Fibroblast of lung (primary cell): ENCODE measurements at regions not wholly inside any gene's neighbourhood (a gene's known extent, or its start where the extent isn't known, plus 50 kb on each side); places are given as distances from the start of the nearest gene placed in this dataset.

Experiments used
- DNase-seq, 2 donors: peaks; one replicate each; pipeline versions ENCODE4 v3.0.0 to v3.0.0-alpha.2; 2010; ENCODE audit warnings: low read depth in 2 of 2
- H2AFZ ChIP-seq: 2 replicates; pipeline ENCODE4 v1.5.1; 2012; ENCODE audit warnings: low read length, control low read depth, inconsistent platforms
- H3K27ac ChIP-seq: 2 replicates; pipeline ENCODE4 v1.5.1; 2011; ENCODE audit warnings: low read length, control low read depth; ENCODE audit not compliant: insufficient read depth
- H3K27me3 ChIP-seq: 2 replicates; pipeline ENCODE4 v1.5.1; 2011; ENCODE audit warnings: mild to moderate bottlenecking, low read length; ENCODE audit not compliant: control insufficient read depth, insufficient read depth
- H3K36me3 ChIP-seq: 2 replicates; pipeline ENCODE4 v1.5.1; 2011; ENCODE audit warnings: low read length; ENCODE audit not compliant: control insufficient read depth, insufficient read depth
- H3K4me1 ChIP-seq: 2 replicates; pipeline ENCODE4 v1.5.1; 2011; ENCODE audit warnings: low read length; ENCODE audit not compliant: control insufficient read depth, insufficient read depth; ENCODE audit errors: extremely low read depth
- H3K4me2 ChIP-seq: 2 replicates; pipeline ENCODE4 v1.5.1; 2011; ENCODE audit warnings: low read length, control low read depth; ENCODE audit not compliant: insufficient read depth; ENCODE audit errors: extremely low read depth
- H3K4me3 ChIP-seq, 4 experiments: fragments of 200-600 bp in 1 of 4; sonication (generic) in 1 of 4; replicated peaks in 1 of 4; 2 replicates each; pipeline ENCODE4 v1.5.1; 2011 to 2016; ENCODE audit warnings: low read length in 4 of 4, low read depth in 3 of 4, mild to moderate bottlenecking in 3 of 4, control low read depth in 2 of 4, inconsistent platforms in 1 of 4, mixed read lengths in 1 of 4; ENCODE audit not compliant: insufficient read depth in 1 of 4; ENCODE audit errors: control extremely low read depth in 1 of 4
- H3K79me2 ChIP-seq: 2 replicates; pipeline ENCODE4 v1.5.1; 2012; ENCODE audit warnings: mild to moderate bottlenecking, low read length, inconsistent platforms; ENCODE audit not compliant: control insufficient read depth, insufficient read depth
- H3K9ac ChIP-seq: 2 replicates; pipeline ENCODE4 v1.5.1; 2011; ENCODE audit warnings: mild to moderate bottlenecking, low read length, control low read depth; ENCODE audit not compliant: insufficient read depth
- H3K9me3 ChIP-seq: 2 replicates; pipeline ENCODE4 v1.5.1; 2012; ENCODE audit warnings: low read depth, low read length; ENCODE audit not compliant: control insufficient read depth, insufficient read depth
- H4K20me1 ChIP-seq: 2 replicates; pipeline ENCODE4 v1.5.1; 2011; ENCODE audit warnings: low read length; ENCODE audit not compliant: control insufficient read depth, insufficient read depth; ENCODE audit errors: extremely low read depth
- EZH2 ChIP-seq: IDR thresholded peaks from 2 replicates; pipeline ENCODE4 v1.5.1; 2012; ENCODE audit warnings: low read length, control low read depth, mild to moderate bottlenecking; ENCODE audit errors: missing control alignments
- TF ChIP-seq, protein P1 (sequence below), 2 donors: IDR thresholded peaks in 1 of 2; conservative IDR thresholded peaks in 1 of 2; 1 replicate in 1 of 2; 2 replicates in 1 of 2; pipeline ENCODE4 v1.5.1; 2011 to 2012; ENCODE audit warnings: low read length in 2 of 2, control low read depth in 1 of 2, inconsistent platforms in 1 of 2, low read depth in 1 of 2, mild to moderate bottlenecking in 1 of 2

GRCh38 chr2:58899692-58900091, 658.6 kb upstream of the FANCL start:
- Histone ChIP-seq H4K20me1 (no peaks in the 10 kb centered on the region), H3K4me3 (no peak overlapping the region), H2AFZ (no peak overlapping the region), H3K4me1 (peaks cover 2% of the 10 kb centered on the region), H3K9me3 (no peaks in the 10 kb centered on the region), H3K27me3 (no peaks in the 10 kb centered on the region), H3K27ac (no peak overlapping the region), H3K36me3 (no peaks in the 10 kb centered on the region), H3K79me2 (no peaks in the 10 kb centered on the region), H3K9ac (no peak overlapping the region), H3K4me2 (no peak overlapping the region)
- TF ChIP-seq EZH2 = no peak
- TF ChIP-seq, protein P1, sequence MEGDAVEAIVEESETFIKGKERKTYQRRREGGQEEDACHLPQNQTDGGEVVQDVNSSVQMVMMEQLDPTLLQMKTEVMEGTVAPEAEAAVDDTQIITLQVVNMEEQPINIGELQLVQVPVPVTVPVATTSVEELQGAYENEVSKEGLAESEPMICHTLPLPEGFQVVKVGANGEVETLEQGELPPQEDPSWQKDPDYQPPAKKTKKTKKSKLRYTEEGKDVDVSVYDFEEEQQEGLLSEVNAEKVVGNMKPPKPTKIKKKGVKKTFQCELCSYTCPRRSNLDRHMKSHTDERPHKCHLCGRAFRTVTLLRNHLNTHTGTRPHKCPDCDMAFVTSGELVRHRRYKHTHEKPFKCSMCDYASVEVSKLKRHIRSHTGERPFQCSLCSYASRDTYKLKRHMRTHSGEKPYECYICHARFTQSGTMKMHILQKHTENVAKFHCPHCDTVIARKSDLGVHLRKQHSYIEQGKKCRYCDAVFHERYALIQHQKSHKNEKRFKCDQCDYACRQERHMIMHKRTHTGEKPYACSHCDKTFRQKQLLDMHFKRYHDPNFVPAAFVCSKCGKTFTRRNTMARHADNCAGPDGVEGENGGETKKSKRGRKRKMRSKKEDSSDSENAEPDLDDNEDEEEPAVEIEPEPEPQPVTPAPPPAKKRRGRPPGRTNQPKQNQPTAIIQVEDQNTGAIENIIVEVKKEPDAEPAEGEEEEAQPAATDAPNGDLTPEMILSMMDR (conservative IDR thresholded peaks at IDR 0.05 in 1 of 2, IDR thresholded peaks at IDR 0.05 in 1 of 2; ENCODE audit: low read depth in 1 of 2, low read length in 2 of 2) = no peak
- DNase-seq = peak; percentile 12 to 64

DNA sequence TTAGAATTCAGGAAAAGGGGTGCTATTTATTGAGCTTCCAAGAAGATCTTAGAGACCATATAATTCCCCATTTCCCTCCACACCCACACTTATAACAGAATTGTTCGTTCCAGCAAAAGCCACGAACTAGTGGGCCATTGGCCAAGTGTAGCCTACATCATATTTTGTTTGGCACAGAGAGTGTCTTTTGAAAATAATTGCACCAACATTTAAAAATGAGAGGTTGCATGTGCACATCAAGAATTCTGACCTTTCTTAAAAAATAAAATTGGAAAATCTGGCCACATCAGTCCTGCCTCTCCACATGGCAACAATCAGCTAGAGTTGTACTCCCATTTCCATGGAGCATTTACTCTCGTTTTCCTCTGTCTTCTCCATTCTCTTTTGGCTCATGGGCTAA, 655.5 kb upstream of the FANCL start:
- DNase-seq = peak; percentile 61 to 69
- H3K9me3 ChIP-seq = no peaks in the 10 kb centered on the region
- no peak overlapping the region for H3K9ac ChIP-seq
- no peak overlapping the region for H3K4me2 ChIP-seq
- no peak overlapping the region for H3K27ac ChIP-seq
- no peak for TF ChIP-seq EZH2
- TF ChIP-seq, protein P1 (conservative IDR thresholded peaks at IDR 0.05 in 1 of 2, IDR thresholded peaks at IDR 0.05 in 1 of 2; ENCODE audit: low read depth in 1 of 2, low read length in 2 of 2) = no peak
- H3K4me1 ChIP-seq = peaks cover 2% of the 10 kb centered on the region
- H3K4me3 ChIP-seq = no peak overlapping the region
- H2AFZ ChIP-seq = no peak overlapping the region
- H3K79me2 ChIP-seq = no peaks in the 10 kb centered on the region
- no peaks in the 10 kb centered on the region for H3K27me3 ChIP-seq
- no peaks in the 10 kb centered on the region for H3K36me3 ChIP-seq
- H4K20me1 ChIP-seq = no peaks in the 10 kb centered on the region

GRCh38 chr2:58895857-58896256, 654.7 kb upstream of the FANCL start:
- Histone ChIP-seq H2AFZ (no peak overlapping the region), H3K27ac (no peak overlapping the region), H4K20me1 (no peaks in the 10 kb centered on the region), H3K9me3 (no peaks in the 10 kb centered on the region), H3K4me2 (no peak overlapping the region), H3K36me3 (no peaks in the 10 kb centered on the region), H3K4me3 (no peak overlapping the region), H3K9ac (no peak overlapping the region), H3K4me1 (peaks cover 2% of the 10 kb centered on the region), H3K79me2 (no peaks in the 10 kb centered on the region), H3K27me3 (no peaks in the 10 kb centered on the region)
- peak in 1 of 2 donors; percentile 27 for DNase-seq
- TF ChIP-seq, protein P1 (conservative IDR thresholded peaks at IDR 0.05 in 1 of 2, IDR thresholded peaks at IDR 0.05 in 1 of 2; ENCODE audit: low read depth in 1 of 2, low read length in 2 of 2) = no peak
- TF ChIP-seq EZH2 = no peak
